Activated CD8-positive, alpha-beta T cell treated with anti-CD3 and anti-CD28 coated beads for 36 hours (primary cell): ENCODE measurements at regions not wholly inside any gene's neighbourhood (a gene's known extent, or its start where the extent isn't known, plus 50 kb on each side); places are given as distances from the start of the nearest gene placed in this dataset.

ENCODE experiments used
- ATAC-seq: fragments of 200-7000 bp; cut with Tn5 transposase; one replicate; pipeline ENCODE4 v1.10.0; 2021; ENCODE audit warnings: mild to moderate bottlenecking, moderate library complexity
- CTCF ChIA-PET: fragments of 350-600 bp; sonication (Branson Sonifier 250); formaldehyde crosslinking; loops from one replicate; lab custom pipeline; 2021; ENCODE audit warnings: antibody characterized with exemption; lab: Charles Lee
- POLR2A ChIA-PET: fragments of 350-600 bp; sonication (Branson Sonifier 250); formaldehyde crosslinking; loops from one replicate; lab custom pipeline; 2021; ENCODE audit warnings: antibody characterized with exemption; lab: Charles Lee
- DNase-seq: peaks from one replicate; pipeline ENCODE4 v3.0.0-alpha.2; 2020
- H3K27ac Mint-ChIP-seq: one replicate; pipeline ENCODE4 v1.8.0; 2021; ENCODE audit warnings: mild to moderate bottlenecking, mixed read lengths
- H3K27me3 Mint-ChIP-seq: one replicate; pipeline ENCODE4 v1.8.0; 2021; ENCODE audit warnings: mixed read lengths
- H3K36me3 Mint-ChIP-seq: one replicate; pipeline ENCODE4 v1.8.0; 2021; ENCODE audit warnings: low read depth, mixed read lengths
- H3K4me1 Mint-ChIP-seq: one replicate; pipeline ENCODE4 v1.8.0; 2021; ENCODE audit warnings: low read depth, mixed read lengths
- H3K4me3 Mint-ChIP-seq: one replicate; pipeline ENCODE4 v1.8.0; 2021; ENCODE audit warnings: mild to moderate bottlenecking, moderate library complexity, mixed read lengths
- H3K9me3 Mint-ChIP-seq: one replicate; pipeline ENCODE4 v1.8.0; 2021; ENCODE audit warnings: mixed read lengths
- intact Hi-C: fragments of 100-400 bp; cut with micrococcal nuclease; formaldehyde crosslinking; loops from one replicate; pipeline ENCODE4 v1.10.0; 2022
- TF ChIP-seq, protein P1 (sequence below): fragments of 200-600 bp; IDR thresholded peaks from one replicate; pipeline ENCODE4 v1.8.0; 2022; ENCODE audit warnings: antibody characterized with exemption, mild to moderate bottlenecking

DNA sequence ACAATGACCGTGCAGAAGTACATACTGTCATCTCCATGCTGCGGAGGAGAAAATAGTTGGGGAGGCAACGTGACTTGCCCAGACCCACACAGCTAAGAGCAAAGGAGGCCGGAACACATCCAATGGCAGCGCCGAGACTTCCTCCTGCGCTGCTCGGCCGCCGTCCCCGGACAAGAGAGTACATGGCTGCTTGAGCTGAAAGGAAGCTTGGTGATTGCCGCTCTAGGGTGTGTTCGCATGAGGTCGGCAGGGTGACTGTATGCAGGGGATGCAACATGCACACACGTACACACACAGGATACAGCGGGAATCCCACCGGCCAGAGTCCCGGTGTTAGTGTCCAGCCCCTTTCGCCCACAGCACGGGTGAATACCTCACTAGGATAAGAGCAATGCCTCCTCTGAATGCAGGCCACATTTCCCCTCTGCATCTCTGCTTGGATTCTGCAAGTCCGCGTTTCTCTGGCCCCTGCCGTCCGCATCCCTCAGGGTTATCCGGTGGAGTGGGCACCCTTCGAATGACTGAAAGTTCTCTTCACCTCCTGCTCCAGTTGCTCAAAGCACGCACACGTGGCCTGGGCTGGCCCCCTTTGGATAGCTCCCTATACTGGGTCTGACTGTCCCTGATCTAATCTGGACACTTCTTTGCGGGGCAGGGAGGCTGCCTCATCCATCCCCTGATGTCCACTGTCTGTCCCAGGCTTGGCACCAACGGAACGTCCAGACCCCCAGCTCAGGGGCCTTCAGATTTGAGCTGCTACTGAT is 78.8 kb downstream of the GSC start:
- no peaks in the 10 kb centered on the region for H3K9me3 Mint-ChIP-seq
- no peak overlapping the region for H3K4me3 Mint-ChIP-seq
- no peaks in the 10 kb centered on the region for H3K36me3 Mint-ChIP-seq
- ChIA-PET POLR2A (no interaction called here), CTCF (interaction anchor here (1.2 to 2.2 kb wide), 6 partner anchors 11 to 472 kb away, joined by 3 to 9 read pairs (median 4); no protein-coding TSS in a partner anchor)
- H3K27ac Mint-ChIP-seq: no peak overlapping the region
- ATAC-seq (no peak), DNase-seq (no peak)
- TF ChIP-seq, protein P1, sequence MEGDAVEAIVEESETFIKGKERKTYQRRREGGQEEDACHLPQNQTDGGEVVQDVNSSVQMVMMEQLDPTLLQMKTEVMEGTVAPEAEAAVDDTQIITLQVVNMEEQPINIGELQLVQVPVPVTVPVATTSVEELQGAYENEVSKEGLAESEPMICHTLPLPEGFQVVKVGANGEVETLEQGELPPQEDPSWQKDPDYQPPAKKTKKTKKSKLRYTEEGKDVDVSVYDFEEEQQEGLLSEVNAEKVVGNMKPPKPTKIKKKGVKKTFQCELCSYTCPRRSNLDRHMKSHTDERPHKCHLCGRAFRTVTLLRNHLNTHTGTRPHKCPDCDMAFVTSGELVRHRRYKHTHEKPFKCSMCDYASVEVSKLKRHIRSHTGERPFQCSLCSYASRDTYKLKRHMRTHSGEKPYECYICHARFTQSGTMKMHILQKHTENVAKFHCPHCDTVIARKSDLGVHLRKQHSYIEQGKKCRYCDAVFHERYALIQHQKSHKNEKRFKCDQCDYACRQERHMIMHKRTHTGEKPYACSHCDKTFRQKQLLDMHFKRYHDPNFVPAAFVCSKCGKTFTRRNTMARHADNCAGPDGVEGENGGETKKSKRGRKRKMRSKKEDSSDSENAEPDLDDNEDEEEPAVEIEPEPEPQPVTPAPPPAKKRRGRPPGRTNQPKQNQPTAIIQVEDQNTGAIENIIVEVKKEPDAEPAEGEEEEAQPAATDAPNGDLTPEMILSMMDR: no peak
- intact Hi-C loops: loop anchor here (10.0 kb wide), 1 partner anchor 404 kb away; no protein-coding TSS in a partner anchor
- no peaks in the 10 kb centered on the region for H3K4me1 Mint-ChIP-seq
- H3K27me3 Mint-ChIP-seq: peaks cover 21% of the 10 kb centered on the region

DNA sequence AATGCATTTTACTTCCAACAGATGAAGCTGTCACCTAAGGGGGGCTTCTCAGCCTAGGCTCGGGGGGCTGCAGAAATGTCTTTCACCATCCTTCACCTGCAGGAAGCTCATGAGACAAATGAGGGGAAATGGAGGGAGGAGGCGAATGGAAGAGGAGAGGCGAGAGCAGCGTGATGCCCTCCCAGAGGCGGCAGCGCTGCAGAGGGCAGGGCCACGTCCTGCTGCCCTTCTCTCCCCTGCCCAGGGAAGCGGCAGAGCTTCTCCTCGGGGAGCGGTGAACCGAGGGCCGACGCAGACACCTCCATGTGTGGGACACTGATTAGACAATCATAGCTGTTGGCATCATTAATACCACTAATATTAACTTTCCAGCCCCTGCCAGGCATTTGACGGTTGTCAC is 78.3 kb downstream of the SERPINA3 start:
- Mint-ChIP-seq H3K4me3 (no peak overlapping the region), H3K9me3 (no peaks in the 10 kb centered on the region), H3K27ac (no peak overlapping the region), H3K36me3 (no peaks in the 10 kb centered on the region), H3K4me1 (no peaks in the 10 kb centered on the region), H3K27me3 (peaks cover 21% of the 10 kb centered on the region)
- CTCF ChIA-PET: interaction anchor here (1.0 to 2.2 kb wide), 10 partner anchors 7 to 472 kb away, joined by 3 to 9 read pairs (median 4); no protein-coding TSS in a partner anchor
- no peak for ATAC-seq
- POLR2A ChIA-PET: no interaction called here
- no peak for DNase-seq
- TF ChIP-seq, protein P1: no peak
- intact Hi-C loops: loop anchor here (10.0 kb wide), 1 partner anchor 404 kb away; no protein-coding TSS in a partner anchor

DNA sequence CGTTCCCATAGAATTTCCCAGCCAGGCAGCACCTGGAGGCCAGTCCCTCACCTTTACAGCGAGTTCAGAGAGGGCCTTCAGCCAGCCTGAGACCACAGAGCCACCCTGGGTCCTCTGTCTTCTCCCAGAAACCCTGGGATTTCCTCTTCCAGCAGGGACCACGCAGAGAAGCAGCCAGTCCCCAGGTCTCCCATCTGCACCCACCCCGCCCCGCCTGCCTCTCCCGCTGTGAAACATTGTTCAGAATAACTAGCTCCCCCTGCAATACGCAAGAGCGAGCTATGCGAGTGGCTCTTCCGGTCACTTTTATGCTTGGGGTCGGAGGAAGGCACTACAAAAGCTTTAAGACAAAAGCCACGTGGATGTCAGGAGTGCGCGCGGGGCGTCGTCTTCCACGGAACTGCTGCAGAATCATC is 77.8 kb downstream of the SERPINA3 start:
- Mint-ChIP-seq H3K27me3 (peaks cover 21% of the 10 kb centered on the region), H3K4me1 (no peaks in the 10 kb centered on the region), H3K27ac (no peak overlapping the region), H3K4me3 (no peak overlapping the region), H3K36me3 (no peaks in the 10 kb centered on the region), H3K9me3 (no peaks in the 10 kb centered on the region)
- ChIA-PET POLR2A (no interaction called here), CTCF (interaction anchor here (0.7 to 2.2 kb wide), 14 partner anchors 8 to 815 kb away, joined by 3 to 9 read pairs (median 4); no protein-coding TSS in a partner anchor)
- ATAC-seq (no peak), DNase-seq (no peak)
- intact Hi-C loops: loop anchor here (10.0 kb wide), 1 partner anchor 405 kb away; no protein-coding TSS in a partner anchor
- TF ChIP-seq, protein P1: no peak

DNA sequence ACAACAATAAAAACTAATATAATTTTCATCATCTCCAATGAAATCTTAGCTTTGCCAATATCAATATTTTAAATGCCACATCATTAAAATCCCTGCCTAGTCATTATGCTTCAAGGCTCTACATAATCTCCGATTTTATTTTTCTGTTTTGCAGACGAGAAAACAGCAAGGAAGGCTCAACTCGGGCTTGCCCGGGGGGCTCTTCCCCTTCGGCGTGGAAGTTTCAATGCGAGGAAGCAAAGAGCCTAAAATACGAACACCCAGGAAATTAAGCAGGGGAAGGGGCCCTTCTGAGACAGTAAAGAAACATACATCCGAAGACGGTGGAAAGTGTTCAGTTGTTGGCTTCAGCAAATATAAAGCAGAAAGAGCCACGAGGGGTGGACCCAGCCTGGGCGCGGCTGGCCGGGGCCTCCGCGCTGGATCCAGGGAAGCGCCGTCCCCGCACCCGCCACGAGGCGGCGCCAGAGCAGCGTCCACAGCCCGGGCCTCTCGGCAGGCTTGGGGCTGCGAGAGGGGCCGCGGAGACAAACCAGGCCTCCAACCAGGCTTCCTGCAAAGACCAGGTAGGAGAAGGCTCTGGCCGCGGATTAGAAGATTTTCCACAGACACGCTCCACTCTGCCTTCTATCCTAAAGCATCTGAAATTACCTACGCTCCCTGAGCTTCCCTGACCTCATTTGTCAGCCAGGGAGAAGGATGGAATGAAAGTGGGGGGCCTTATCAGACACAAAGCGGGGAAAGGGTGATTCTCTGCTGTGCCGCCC is 77.2 kb downstream of the SERPINA3 start:
- no peak overlapping the region for H3K27ac Mint-ChIP-seq
- POLR2A ChIA-PET: no interaction called here
- TF ChIP-seq, protein P1: peak; percentile 95
- H3K36me3 Mint-ChIP-seq: no peaks in the 10 kb centered on the region
- DNase-seq (peak; percentile 63), ATAC-seq (peak; percentile 87)
- H3K4me3 Mint-ChIP-seq: no peak overlapping the region
- H3K27me3 Mint-ChIP-seq: peaks cover 21% of the 10 kb centered on the region
- no peaks in the 10 kb centered on the region for H3K9me3 Mint-ChIP-seq
- H3K4me1 Mint-ChIP-seq: no peaks in the 10 kb centered on the region
- CTCF ChIA-PET: interaction anchor here (0.7 to 2.2 kb wide), 14 partner anchors 9 to 816 kb away, joined by 3 to 9 read pairs (median 4); no protein-coding TSS in a partner anchor
- intact Hi-C loops: no loop called here
